ENCODE measurements at regions not wholly inside any gene's neighbourhood (a gene's known extent, or its start where the extent isn't known, plus 50 kb on each side); places are given as distances from the start of the nearest gene placed in this dataset.

GRCh38 chr4:183026701-183027100 lies 72.4 kb upstream of the WWC2 start:
- BruUV-seq (replicated peaks), result no TSS peak
- no peak overlapping the region for H3K4me3 ChIP-seq (replicated peaks in 1 of 3; ENCODE audit: insufficient read depth in 1 of 3, low read depth in 1 of 3, low read length in 3 of 3)
- no peak overlapping the region for H2AFZ ChIP-seq (ENCODE audit: low read depth, low read length)
- no peaks in the 10 kb centered on the region for H3K9me1 ChIP-seq (replicated peaks; ENCODE audit: control insufficient read depth, extremely low read depth, insufficient read depth, low read length)
- no peak for FAIRE-seq
- H3K27ac ChIP-seq (ENCODE audit: insufficient read depth, low read depth, low read length), result no peak overlapping the region
- H3K4me2 ChIP-seq (ENCODE audit: insufficient read depth, low read length), result no peak overlapping the region
- H3K36me3 ChIP-seq (ENCODE audit: control insufficient read depth in 2 of 2, extremely low read depth in 1 of 2, insufficient read depth in 2 of 2, low read length in 2 of 2), result no peaks in the 10 kb centered on the region
- no peak overlapping the region for H3K9ac ChIP-seq (replicated peaks; ENCODE audit: extremely low read depth, insufficient read depth, low read length)
- H4K20me1 ChIP-seq (replicated peaks; ENCODE audit: control insufficient read depth, extremely low read depth, insufficient read depth, low read length), result no peaks in the 10 kb centered on the region
- no peaks in the 10 kb centered on the region for H3K4me1 ChIP-seq (ENCODE audit: control insufficient read depth, extremely low read depth, insufficient read depth, low read length)
- H3K79me2 ChIP-seq (ENCODE audit: control insufficient read depth, insufficient read depth, low read length), result no peaks in the 10 kb centered on the region
- H3K9me3 ChIP-seq (replicated peaks; ENCODE audit: control insufficient read depth, insufficient read depth, low read length), result no peaks in the 10 kb centered on the region
- intact Hi-C loops (cut with micrococcal nuclease), result no loop called here
- ChIA-PET CTCF (no interaction called here), POLR2A (no interaction called here)
- DNase-seq (ENCODE audit: low read depth, low spot score), result no peak
- dilution Hi-C loops (cut with MboI; ENCODE audit: extremely low pct_ligation_motif_present, low sequenced_read_pairs), result no loop called here
- no peak for TF ChIP-seq EZH2 (IDR thresholded peaks at IDR 0.05; ENCODE audit: borderline replicate concordance, low read depth, low read length, severe bottlenecking)
- TF ChIP-seq, protein P1, sequence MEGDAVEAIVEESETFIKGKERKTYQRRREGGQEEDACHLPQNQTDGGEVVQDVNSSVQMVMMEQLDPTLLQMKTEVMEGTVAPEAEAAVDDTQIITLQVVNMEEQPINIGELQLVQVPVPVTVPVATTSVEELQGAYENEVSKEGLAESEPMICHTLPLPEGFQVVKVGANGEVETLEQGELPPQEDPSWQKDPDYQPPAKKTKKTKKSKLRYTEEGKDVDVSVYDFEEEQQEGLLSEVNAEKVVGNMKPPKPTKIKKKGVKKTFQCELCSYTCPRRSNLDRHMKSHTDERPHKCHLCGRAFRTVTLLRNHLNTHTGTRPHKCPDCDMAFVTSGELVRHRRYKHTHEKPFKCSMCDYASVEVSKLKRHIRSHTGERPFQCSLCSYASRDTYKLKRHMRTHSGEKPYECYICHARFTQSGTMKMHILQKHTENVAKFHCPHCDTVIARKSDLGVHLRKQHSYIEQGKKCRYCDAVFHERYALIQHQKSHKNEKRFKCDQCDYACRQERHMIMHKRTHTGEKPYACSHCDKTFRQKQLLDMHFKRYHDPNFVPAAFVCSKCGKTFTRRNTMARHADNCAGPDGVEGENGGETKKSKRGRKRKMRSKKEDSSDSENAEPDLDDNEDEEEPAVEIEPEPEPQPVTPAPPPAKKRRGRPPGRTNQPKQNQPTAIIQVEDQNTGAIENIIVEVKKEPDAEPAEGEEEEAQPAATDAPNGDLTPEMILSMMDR (IDR thresholded peaks at IDR 0.05; ENCODE audit: extremely low read depth in 1 of 2, insufficient read depth in 1 of 2, low read depth in 1 of 2, low read length in 2 of 2), result no peak
- TF ChIP-seq MYC (IDR thresholded peaks at IDR 0.05; ENCODE audit: low read depth, low read length), result no peak
- TF ChIP-seq FOS (IDR thresholded peaks at IDR 0.05; ENCODE audit: borderline replicate concordance, insufficient read depth, low read length), result no peak
- TF ChIP-seq POLR2AphosphoS5 (IDR thresholded peaks at IDR 0.05; ENCODE audit: insufficient read depth, low read depth, low read length), result no peak
- H3K27me3 ChIP-seq (ENCODE audit: control insufficient read depth in 2 of 2, insufficient read depth in 2 of 2, low read length in 2 of 2), result peaks cover 0 to 3% of the 10 kb centered on the region in 2 experiments

DNA sequence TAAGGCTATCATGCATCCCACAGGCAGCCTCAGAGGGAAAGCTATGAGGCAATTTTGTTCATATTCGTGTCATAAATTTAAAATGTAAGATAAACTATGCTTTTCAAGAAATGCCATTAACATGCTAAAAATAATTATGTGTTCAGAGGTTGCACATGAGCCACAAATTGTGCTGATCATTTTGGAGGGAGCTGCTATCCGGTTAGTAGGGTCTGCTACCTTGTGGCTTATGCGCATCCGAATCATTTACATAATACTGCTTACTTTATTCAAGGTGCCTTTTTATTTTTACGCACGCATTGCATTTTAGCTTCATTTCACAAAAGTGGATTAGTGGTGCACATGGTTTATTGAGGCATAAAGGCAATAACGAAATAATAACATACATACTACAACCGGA lies 76.4 kb upstream of the WWC2 start:
- FAIRE-seq, result no peak
- POLR2A ChIA-PET, result no interaction called here
- TF ChIP-seq, protein P1 (IDR thresholded peaks at IDR 0.05; ENCODE audit: extremely low read depth in 1 of 2, insufficient read depth in 1 of 2, low read depth in 1 of 2, low read length in 2 of 2), result no peak
- TF ChIP-seq GATA2 (IDR thresholded peaks at IDR 0.05; ENCODE audit: insufficient read depth, insufficient read length, low read depth, low read length) (no peak), FOS (IDR thresholded peaks at IDR 0.05; ENCODE audit: borderline replicate concordance, insufficient read depth, low read length) (no peak), JUN (IDR thresholded peaks at IDR 0.05; ENCODE audit: borderline replicate concordance, insufficient read depth, insufficient read length, low read depth) (no peak), POLR2A (IDR thresholded peaks at IDR 0.05; ENCODE audit: low read depth, low read length) (no peak), EZH2 (IDR thresholded peaks at IDR 0.05; ENCODE audit: borderline replicate concordance, low read depth, low read length, severe bottlenecking) (no peak), MYC (IDR thresholded peaks at IDR 0.05; ENCODE audit: low read depth, low read length) (no peak), POLR2AphosphoS5 (IDR thresholded peaks at IDR 0.05; ENCODE audit: insufficient read depth, low read depth, low read length) (no peak)
- TF ChIP-seq, protein P2, sequence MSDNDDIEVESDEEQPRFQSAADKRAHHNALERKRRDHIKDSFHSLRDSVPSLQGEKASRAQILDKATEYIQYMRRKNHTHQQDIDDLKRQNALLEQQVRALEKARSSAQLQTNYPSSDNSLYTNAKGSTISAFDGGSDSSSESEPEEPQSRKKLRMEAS (IDR thresholded peaks at IDR 0.05; ENCODE audit: insufficient read depth, insufficient read length), result no peak
- H3K9me3 ChIP-seq (replicated peaks; ENCODE audit: control insufficient read depth, insufficient read depth, low read length), result no peaks in the 10 kb centered on the region
- intact Hi-C loops (cut with micrococcal nuclease) (no loop called here), dilution Hi-C loops (cut with MboI; ENCODE audit: extremely low pct_ligation_motif_present, low sequenced_read_pairs) (no loop called here)
- H3K27ac ChIP-seq (ENCODE audit: insufficient read depth, low read depth, low read length), result no peak overlapping the region
- H2AFZ ChIP-seq (ENCODE audit: low read depth, low read length), result no peak overlapping the region
- DNase-seq (ENCODE audit: low read depth, low spot score), result no peak
- CTCF ChIA-PET, result no interaction called here
- H3K79me2 ChIP-seq (ENCODE audit: control insufficient read depth, insufficient read depth, low read length), result no peaks in the 10 kb centered on the region
- H3K4me3 ChIP-seq (replicated peaks in 1 of 3; ENCODE audit: insufficient read depth in 1 of 3, low read depth in 1 of 3, low read length in 3 of 3), result no peak overlapping the region
- no peak overlapping the region for H3K9ac ChIP-seq (replicated peaks; ENCODE audit: extremely low read depth, insufficient read depth, low read length)
- H3K4me1 ChIP-seq (ENCODE audit: control insufficient read depth, extremely low read depth, insufficient read depth, low read length), result no peaks in the 10 kb centered on the region
- no peaks in the 10 kb centered on the region for H3K36me3 ChIP-seq (ENCODE audit: control insufficient read depth in 2 of 2, extremely low read depth in 1 of 2, insufficient read depth in 2 of 2, low read length in 2 of 2)
- no TSS peak for BruUV-seq (replicated peaks)
- no peaks in the 10 kb centered on the region for H4K20me1 ChIP-seq (replicated peaks; ENCODE audit: control insufficient read depth, extremely low read depth, insufficient read depth, low read length)
- no peaks in the 10 kb centered on the region for H3K9me1 ChIP-seq (replicated peaks; ENCODE audit: control insufficient read depth, extremely low read depth, insufficient read depth, low read length)
- peaks cover 0 to 3% of the 10 kb centered on the region in 2 experiments for H3K27me3 ChIP-seq (ENCODE audit: control insufficient read depth in 2 of 2, insufficient read depth in 2 of 2, low read length in 2 of 2)
- H3K4me2 ChIP-seq (ENCODE audit: insufficient read depth, low read length), result no peak overlapping the region
